HG02870 (cell line): ENCODE measurements at regions not wholly inside any gene's neighbourhood (a gene's known extent, or its start where the extent isn't known, plus 50 kb on each side); places are given as distances from the start of the nearest gene placed in this dataset.
"Not testable (repeated sequence)": the region's sequence is repeated elsewhere in the genome, so short reads cannot be mapped to it uniquely, and the experiment has no call there.

ENCODE experiments used
- ATAC-seq: cut with Tn5 transposase; IDR thresholded peaks from one replicate; pipeline ENCODE4 v1.9.1; 2021; ENCODE audit warnings: mild to moderate bottlenecking, moderate library complexity; ENCODE audit not compliant: unreplicated experiment

GRCh38 chr9:38944881-38945449 lies 225.0 kb upstream of the FAM240B start:
- not testable (repeated sequence) for ATAC-seq

GRCh38 chr9:38940501-38940900 lies 220.6 kb upstream of the FAM240B start:
- not testable (repeated sequence) for ATAC-seq

GRCh38 chr9:38938637-38939036 lies 218.7 kb upstream of the FAM240B start:
- ATAC-seq = not testable (repeated sequence)

- ATAC-seq = not testable (repeated sequence)
Observed at GRCh38 chr9:38927970-38928369, 208.0 kb upstream of the FAM240B start.

- not testable (repeated sequence) for ATAC-seq
Observed at GRCh38 chr9:38926565-38926964, 206.6 kb upstream of the FAM240B start.

- ATAC-seq = not testable (repeated sequence)
Observed at GRCh38 chr9:38921253-38921652, 201.3 kb upstream of the FAM240B start.

- not testable (repeated sequence) for ATAC-seq
Observed at GRCh38 chr9:38910629-38911028, 190.7 kb upstream of the FAM240B start.

GRCh38 chr9:38904719-38905118 lies 184.8 kb upstream of the FAM240B start:
- not testable (repeated sequence) for ATAC-seq

- not testable (repeated sequence) for ATAC-seq
Observed at GRCh38 chr9:38901534-38902177, 181.7 kb upstream of the FAM240B start.

- not testable (repeated sequence) for ATAC-seq
Observed at GRCh38 chr9:38896404-38896803, 176.5 kb upstream of the FAM240B start.

GRCh38 chr9:38895227-38895626 lies 175.3 kb upstream of the FAM240B start:
- peak; percentile 75 for ATAC-seq

- not testable (repeated sequence) for ATAC-seq
Observed at GRCh38 chr9:38892539-38893232, 172.8 kb upstream of the FAM240B start.

- peak; percentile 85 for ATAC-seq
Observed at GRCh38 chr9:38886076-38886475, 166.1 kb upstream of the FAM240B start.

GRCh38 chr9:38875616-38876015 lies 155.7 kb upstream of the FAM240B start:
- not testable (repeated sequence) for ATAC-seq

GRCh38 chr9:38871282-38871940 lies 151.5 kb upstream of the FAM240B start:
- ATAC-seq = not testable (repeated sequence)

- not testable (repeated sequence) for ATAC-seq
Observed at GRCh38 chr9:38859827-38860226, 139.9 kb upstream of the FAM240B start.

GRCh38 chr9:38848966-38849365 lies 129.0 kb upstream of the FAM240B start:
- ATAC-seq = not testable (repeated sequence)

GRCh38 chr9:38840213-38840612 lies 120.3 kb upstream of the FAM240B start:
- ATAC-seq = not testable (repeated sequence)

GRCh38 chr9:38833706-38834105 lies 113.8 kb upstream of the FAM240B start:
- ATAC-seq = not testable (repeated sequence)

GRCh38 chr9:38813855-38814254 lies 93.9 kb upstream of the FAM240B start:
- ATAC-seq = not testable (repeated sequence)

GRCh38 chr9:38807919-38808459 lies 88.1 kb upstream of the FAM240B start:
- ATAC-seq = not testable (repeated sequence)
